Stimulated activated memory B cell treated with anti-CD40 and anti-IgM and Interleukin-4, amounts not matched to agents 10 μg/mL and 1 μg/mL and 100 μg/mL, for 72 hours (primary cell): ENCODE measurements at regions not wholly inside any gene's neighbourhood (a gene's known extent, or its start where the extent isn't known, plus 50 kb on each side); places are given as distances from the start of the nearest gene placed in this dataset.

ENCODE experiments used
- ATAC-seq: fragments of 150-1000 bp; cut with Tn5 transposase; 2 replicates; pipeline ENCODE4 v1.10.0; 2021
- H3K27ac Mint-ChIP-seq: one replicate; pipeline ENCODE4 v1.8.0; 2022; ENCODE audit warnings: mild to moderate bottlenecking, mixed read lengths
- H3K27me3 Mint-ChIP-seq: one replicate; pipeline ENCODE4 v1.8.0; 2022; ENCODE audit warnings: mixed read lengths
- H3K36me3 Mint-ChIP-seq: one replicate; pipeline ENCODE4 v1.8.0; 2022; ENCODE audit warnings: mixed read lengths
- H3K4me1 Mint-ChIP-seq: one replicate; pipeline ENCODE4 v1.8.0; 2022; ENCODE audit warnings: mixed read lengths
- H3K4me3 Mint-ChIP-seq: one replicate; pipeline ENCODE4 v1.8.0; 2022; ENCODE audit warnings: mild to moderate bottlenecking, moderate library complexity, mixed read lengths
- H3K9me3 Mint-ChIP-seq: one replicate; pipeline ENCODE4 v1.8.0; 2022; ENCODE audit warnings: mixed read lengths

- no peak for ATAC-seq
- Mint-ChIP-seq H3K4me1 (no peaks in the 10 kb centered on the region), H3K27ac (no peak overlapping the region), H3K9me3 (peaks cover 15% of the 10 kb centered on the region), H3K4me3 (no peak overlapping the region), H3K36me3 (no peaks in the 10 kb centered on the region), H3K27me3 (no peaks in the 10 kb centered on the region)
Measured at GRCh38 chr11:79864882-79865281, 424.1 kb upstream of the TENM4 start.

- H3K4me3 Mint-ChIP-seq = no peak overlapping the region
- no peaks in the 10 kb centered on the region for H3K4me1 Mint-ChIP-seq
- no peak for ATAC-seq
- no peaks in the 10 kb centered on the region for H3K36me3 Mint-ChIP-seq
- H3K27ac Mint-ChIP-seq = no peak overlapping the region
- H3K27me3 Mint-ChIP-seq = no peaks in the 10 kb centered on the region
- H3K9me3 Mint-ChIP-seq = peaks cover 5% of the 10 kb centered on the region
Measured at GRCh38 chr11:79860336-79860735, 419.5 kb upstream of the TENM4 start.

GRCh38 chr11:79857377-79858214 lies 416.8 kb upstream of the TENM4 start:
- no peaks in the 10 kb centered on the region for H3K27me3 Mint-ChIP-seq
- H3K36me3 Mint-ChIP-seq = no peaks in the 10 kb centered on the region
- H3K9me3 Mint-ChIP-seq = no peaks in the 10 kb centered on the region
- H3K4me3 Mint-ChIP-seq = no peak overlapping the region
- H3K4me1 Mint-ChIP-seq = no peaks in the 10 kb centered on the region
- H3K27ac Mint-ChIP-seq = no peak overlapping the region
- ATAC-seq = no peak

DNA sequence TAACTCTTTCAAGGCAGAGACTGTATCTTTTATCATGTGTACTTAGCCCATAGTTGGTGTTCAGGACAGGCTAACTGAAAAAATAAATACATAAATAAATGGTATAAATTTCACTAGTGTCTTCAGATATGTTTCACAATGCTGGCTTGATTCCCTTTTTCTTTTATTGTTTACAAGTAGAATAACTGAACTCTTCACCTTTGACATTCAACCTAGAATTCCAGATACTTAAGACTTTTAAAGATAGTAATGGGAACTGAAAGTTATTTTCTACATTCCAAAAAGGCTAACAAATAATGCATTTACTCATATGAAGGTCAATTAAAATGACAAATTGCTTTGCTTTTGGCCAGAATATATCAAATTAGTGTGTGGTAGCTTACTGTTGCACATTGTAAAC lies 411.3 kb upstream of the TENM4 start:
- no peaks in the 10 kb centered on the region for H3K4me1 Mint-ChIP-seq
- ATAC-seq = no peak
- no peak overlapping the region for H3K27ac Mint-ChIP-seq
- no peaks in the 10 kb centered on the region for H3K36me3 Mint-ChIP-seq
- no peaks in the 10 kb centered on the region for H3K27me3 Mint-ChIP-seq
- H3K9me3 Mint-ChIP-seq = peaks cover 8% of the 10 kb centered on the region
- H3K4me3 Mint-ChIP-seq = no peak overlapping the region

GRCh38 chr11:79845002-79845709 lies 404.3 kb upstream of the TENM4 start:
- Mint-ChIP-seq H3K27ac (no peak overlapping the region), H3K9me3 (peaks cover 3% of the 10 kb centered on the region), H3K27me3 (no peaks in the 10 kb centered on the region), H3K36me3 (no peaks in the 10 kb centered on the region), H3K4me3 (no peak overlapping the region), H3K4me1 (no peaks in the 10 kb centered on the region)
- no peak for ATAC-seq

- Mint-ChIP-seq H3K27ac (no peak overlapping the region), H3K27me3 (no peaks in the 10 kb centered on the region), H3K36me3 (no peaks in the 10 kb centered on the region), H3K4me1 (no peaks in the 10 kb centered on the region), H3K4me3 (no peak overlapping the region), H3K9me3 (no peaks in the 10 kb centered on the region)
- ATAC-seq = no peak
Measured at GRCh38 chr11:79834015-79834414, 393.2 kb upstream of the TENM4 start.

DNA sequence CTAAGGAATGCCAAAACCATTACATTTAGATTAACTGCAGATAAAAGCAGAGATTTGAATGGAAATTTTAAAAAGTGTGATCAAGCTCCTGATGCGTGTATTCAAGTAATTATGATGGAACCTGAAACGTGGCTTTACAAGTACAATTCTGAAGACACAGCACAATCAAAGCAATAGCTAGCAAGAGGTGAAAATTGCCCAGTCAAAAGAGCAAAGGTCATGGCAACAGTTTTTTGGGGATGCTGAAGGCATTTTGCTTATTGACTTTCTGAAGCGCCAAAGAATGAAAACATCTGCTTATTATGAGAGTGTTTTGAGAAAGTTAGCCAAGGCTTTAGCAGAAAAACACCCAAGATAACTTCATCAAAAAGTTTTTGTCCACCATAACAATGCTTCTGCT lies 389.6 kb upstream of the TENM4 start:
- no peak overlapping the region for H3K27ac Mint-ChIP-seq
- no peaks in the 10 kb centered on the region for H3K36me3 Mint-ChIP-seq

DNA sequence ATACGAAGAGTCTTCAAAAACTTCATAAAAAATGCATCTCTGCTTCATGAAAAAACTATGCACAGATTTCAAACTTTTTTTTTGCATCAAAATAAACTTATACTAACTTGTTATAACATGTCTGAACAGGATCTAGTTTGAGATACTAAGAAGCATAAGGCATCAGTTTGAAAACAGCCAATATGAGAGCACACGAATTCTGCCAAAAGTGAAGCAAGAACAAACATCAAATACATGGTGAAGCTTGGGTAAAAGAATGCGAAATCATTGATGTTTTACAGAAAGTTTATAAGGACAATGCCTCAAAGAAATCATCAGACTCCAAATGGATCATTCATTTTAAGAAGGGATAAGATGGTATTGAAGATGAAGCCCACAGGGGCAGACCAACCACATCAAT lies 389.1 kb upstream of the TENM4 start:
- H3K9me3 Mint-ChIP-seq = no peaks in the 10 kb centered on the region
- ATAC-seq = no peak
- no peaks in the 10 kb centered on the region for H3K36me3 Mint-ChIP-seq
- no peak overlapping the region for H3K27ac Mint-ChIP-seq
- H3K27me3 Mint-ChIP-seq = no peaks in the 10 kb centered on the region
- H3K4me1 Mint-ChIP-seq = no peaks in the 10 kb centered on the region
- no peak overlapping the region for H3K4me3 Mint-ChIP-seq

More for the DNA sequence above, 389.6 kb upstream of the TENM4 start:
- H3K4me1 Mint-ChIP-seq = no peaks in the 10 kb centered on the region
- no peaks in the 10 kb centered on the region for H3K9me3 Mint-ChIP-seq
- no peak for ATAC-seq
- no peak overlapping the region for H3K4me3 Mint-ChIP-seq
- no peaks in the 10 kb centered on the region for H3K27me3 Mint-ChIP-seq

GRCh38 chr11:79822766-79823165 lies 381.9 kb upstream of the TENM4 start:
- Mint-ChIP-seq H3K4me3 (no peak overlapping the region), H3K27ac (no peak overlapping the region), H3K36me3 (no peaks in the 10 kb centered on the region), H3K9me3 (peaks cover 3% of the 10 kb centered on the region), H3K27me3 (no peaks in the 10 kb centered on the region), H3K4me1 (no peaks in the 10 kb centered on the region)
- no peak for ATAC-seq

DNA sequence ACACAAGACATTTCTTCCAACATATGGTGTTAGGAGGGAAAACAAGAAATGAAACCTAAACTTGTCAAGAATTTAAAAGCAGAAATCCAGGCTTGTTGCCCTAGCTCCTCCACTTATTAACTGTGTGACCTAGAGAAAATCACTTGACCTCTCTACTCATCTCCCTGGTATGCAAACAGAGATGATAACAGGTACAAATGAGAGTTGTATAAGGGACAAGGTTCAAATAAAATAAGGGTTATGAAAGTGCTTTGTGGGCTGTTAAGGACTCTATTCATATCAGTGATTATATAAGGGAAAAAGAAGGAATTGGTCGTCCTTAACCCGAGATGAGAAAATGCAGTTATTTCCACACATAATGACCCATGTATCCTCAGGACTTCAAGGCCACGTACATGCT lies 372.7 kb upstream of the TENM4 start:
- Mint-ChIP-seq H3K27me3 (no peaks in the 10 kb centered on the region), H3K27ac (no peak overlapping the region), H3K9me3 (peaks cover 16% of the 10 kb centered on the region), H3K36me3 (no peaks in the 10 kb centered on the region), H3K4me1 (no peaks in the 10 kb centered on the region), H3K4me3 (no peak overlapping the region)
- no peak for ATAC-seq

- Mint-ChIP-seq H3K4me1 (no peaks in the 10 kb centered on the region), H3K9me3 (peaks cover 8% of the 10 kb centered on the region), H3K4me3 (no peak overlapping the region), H3K36me3 (no peaks in the 10 kb centered on the region), H3K27me3 (no peaks in the 10 kb centered on the region), H3K27ac (no peak overlapping the region)
- ATAC-seq = no peak
Measured at GRCh38 chr11:79809487-79809886, 368.7 kb upstream of the TENM4 start.

DNA sequence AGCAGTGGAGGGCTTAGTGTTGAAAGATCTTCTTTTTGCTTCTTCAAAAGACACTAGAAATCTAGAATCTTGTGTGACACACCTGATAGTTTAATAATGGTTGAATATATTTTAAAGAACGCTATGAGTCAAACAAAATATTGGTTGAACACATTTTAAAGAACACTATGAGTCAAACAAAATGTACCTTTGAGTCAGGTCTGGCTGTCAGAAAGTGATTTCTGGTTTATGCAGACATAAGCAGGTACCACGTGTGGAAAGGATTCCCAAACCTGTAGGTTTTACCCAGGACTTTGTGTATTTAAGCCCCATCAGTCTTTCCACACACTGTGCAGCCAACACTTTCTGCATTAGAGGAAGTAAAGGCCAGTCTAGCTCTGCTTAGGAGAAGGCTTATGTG lies 366.7 kb upstream of the TENM4 start:
- H3K4me1 Mint-ChIP-seq = no peaks in the 10 kb centered on the region
- no peak for ATAC-seq
- no peaks in the 10 kb centered on the region for H3K27me3 Mint-ChIP-seq
- no peaks in the 10 kb centered on the region for H3K36me3 Mint-ChIP-seq
- H3K9me3 Mint-ChIP-seq = peaks cover 9% of the 10 kb centered on the region
- no peak overlapping the region for H3K4me3 Mint-ChIP-seq
- H3K27ac Mint-ChIP-seq = no peak overlapping the region

DNA sequence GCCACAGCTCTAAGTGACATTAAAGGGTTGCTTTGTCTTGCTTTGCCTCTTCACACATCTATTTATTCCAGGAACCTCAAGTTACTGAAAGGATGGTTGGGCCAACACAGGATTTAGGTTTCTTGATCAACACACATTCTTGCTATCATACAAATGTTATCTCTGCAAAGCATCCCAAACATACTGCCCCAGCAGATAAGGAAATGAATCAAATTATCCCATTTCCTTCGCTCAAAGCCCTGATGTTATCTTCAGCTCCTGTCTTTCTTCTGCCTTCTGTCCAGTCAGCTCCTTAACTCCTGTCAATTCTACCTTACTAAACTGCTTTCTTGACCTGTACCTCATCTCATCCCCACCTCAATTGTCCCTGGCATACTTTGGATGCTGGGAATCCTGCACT lies 355.9 kb upstream of the TENM4 start:
- Mint-ChIP-seq H3K4me3 (no peak overlapping the region), H3K27ac (no peak overlapping the region), H3K4me1 (no peaks in the 10 kb centered on the region), H3K36me3 (no peaks in the 10 kb centered on the region), H3K27me3 (no peaks in the 10 kb centered on the region), H3K9me3 (peaks cover 9% of the 10 kb centered on the region)
- no peak for ATAC-seq

DNA sequence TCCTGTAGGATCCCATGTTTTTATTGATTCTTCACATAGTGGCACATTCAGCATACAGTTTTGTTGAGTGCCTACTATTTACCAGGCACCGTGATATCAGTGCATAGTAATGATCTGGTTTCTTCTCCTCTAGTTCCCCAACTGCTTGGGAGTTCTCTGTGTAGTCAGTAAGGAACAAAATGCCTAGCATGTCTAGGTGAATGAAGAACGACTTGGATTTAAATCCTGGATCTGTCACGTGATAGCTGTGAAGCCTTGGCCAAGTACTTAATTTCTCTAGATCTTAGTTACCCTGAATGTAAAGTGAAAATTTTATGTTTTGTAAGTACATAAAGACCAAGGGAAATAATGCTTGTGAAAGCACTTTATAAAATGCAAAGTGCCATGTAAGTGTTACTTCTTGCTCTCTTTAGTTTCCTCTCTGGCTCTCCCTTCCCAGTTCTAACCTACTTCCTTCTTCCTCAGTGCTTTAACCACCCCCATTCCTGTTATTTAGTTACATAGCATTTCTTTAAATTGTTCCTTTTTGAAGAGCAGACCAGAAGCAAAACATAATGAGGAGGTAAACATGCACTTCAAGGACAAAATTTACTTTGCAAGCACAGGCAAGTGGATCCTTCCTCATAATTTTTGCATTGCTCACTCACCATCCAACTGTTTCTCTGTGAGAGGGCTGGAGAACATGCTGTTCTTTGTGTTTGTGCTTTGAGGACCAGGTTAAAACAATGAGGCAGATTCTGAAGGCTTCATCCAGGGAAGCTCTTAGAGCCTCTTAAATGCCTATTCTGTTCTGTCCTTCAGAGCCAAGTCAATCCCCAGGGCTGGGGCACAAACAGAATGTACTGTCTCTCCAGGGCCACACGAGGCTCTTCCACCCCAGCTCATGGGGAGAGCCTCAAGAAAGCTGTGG lies 353.9 kb upstream of the TENM4 start:
- Mint-ChIP-seq H3K9me3 (peaks cover 8% of the 10 kb centered on the region), H3K4me1 (no peaks in the 10 kb centered on the region), H3K4me3 (no peak overlapping the region), H3K27me3 (no peaks in the 10 kb centered on the region), H3K36me3 (no peaks in the 10 kb centered on the region), H3K27ac (no peak overlapping the region)
- ATAC-seq = no peak

GRCh38 chr11:79794057-79794456 lies 353.2 kb upstream of the TENM4 start:
- Mint-ChIP-seq H3K27me3 (no peaks in the 10 kb centered on the region), H3K9me3 (peaks cover 8% of the 10 kb centered on the region), H3K27ac (no peak overlapping the region), H3K36me3 (no peaks in the 10 kb centered on the region), H3K4me3 (no peak overlapping the region), H3K4me1 (no peaks in the 10 kb centered on the region)
- no peak for ATAC-seq
